Nephron (organoid): ENCODE measurements at regions not wholly inside any gene's neighbourhood (a gene's known extent, or its start where the extent isn't known, plus 50 kb on each side); places are given as distances from the start of the nearest gene placed in this dataset.
A peak's percentile ranks its signal among the peaks of the same experiment; 100 is the strongest.

Experiments
- H3K27ac Mint-ChIP-seq, 3 experiments: 2 replicates each; pipeline ENCODE4 v1.8.0; 2020; ENCODE audit warnings: mixed read lengths in 3 of 3, mild to moderate bottlenecking in 2 of 3, moderate library complexity in 1 of 3
- H3K27me3 Mint-ChIP-seq: 2 replicates; pipeline ENCODE4 v1.8.0; 2021; ENCODE audit warnings: low read depth, mild to moderate bottlenecking, moderate library complexity, mixed read lengths
- H3K36me3 Mint-ChIP-seq: 2 replicates; pipeline ENCODE4 v1.8.0; 2020; ENCODE audit warnings: low read depth, mixed read lengths
- H3K4me1 Mint-ChIP-seq: 2 replicates; pipeline ENCODE4 v1.8.0; 2020; ENCODE audit warnings: mixed read lengths
- H3K4me3 Mint-ChIP-seq, 3 experiments: 2 replicates each; pipeline ENCODE4 v1.8.0; 2020; ENCODE audit warnings: mild to moderate bottlenecking in 3 of 3, mixed read lengths in 3 of 3, moderate library complexity in 2 of 3
- H3K9me3 Mint-ChIP-seq: 2 replicates; pipeline ENCODE4 v1.8.0; 2020; ENCODE audit warnings: mixed read lengths
- TF ChIP-seq, protein P1 (sequence below), 3 experiments: fragments of 200-600 bp; sonication (generic); IDR thresholded peaks; one replicate each; pipeline ENCODE4 v1.5.0; 2021; ENCODE audit warnings: antibody characterized with exemption in 3 of 3; ENCODE audit not compliant: unreplicated experiment in 3 of 3

DNA sequence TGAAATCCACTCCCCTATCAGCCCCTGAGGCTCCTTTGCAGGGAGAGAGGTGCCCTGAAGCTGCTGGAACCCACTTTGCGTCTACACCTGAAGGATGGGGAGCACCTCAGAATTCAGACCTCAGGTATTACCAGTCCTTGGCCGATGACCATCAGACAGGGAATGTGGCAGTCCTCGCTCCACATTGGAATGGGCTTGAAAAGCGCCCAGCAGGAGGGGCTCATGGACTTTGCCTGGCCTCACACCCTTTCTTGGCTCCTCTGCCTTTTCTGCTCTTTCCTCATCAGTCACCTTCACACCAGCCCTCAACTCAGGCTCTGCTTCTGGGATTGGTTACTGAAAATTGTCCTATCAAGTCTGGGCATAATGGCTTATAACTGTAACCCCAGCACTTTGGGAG lies 83.9 kb downstream of the BARX1 start:
- Mint-ChIP-seq H3K27ac (no peak overlapping the region), H3K27me3 (peaks cover 5% of the 10 kb centered on the region), H3K36me3 (peaks cover 8% of the 10 kb centered on the region), H3K9me3 (peaks cover 31% of the 10 kb centered on the region), H3K4me3 (no peak overlapping the region), H3K4me1 (peaks cover 5% of the 10 kb centered on the region)
- TF ChIP-seq, protein P1, sequence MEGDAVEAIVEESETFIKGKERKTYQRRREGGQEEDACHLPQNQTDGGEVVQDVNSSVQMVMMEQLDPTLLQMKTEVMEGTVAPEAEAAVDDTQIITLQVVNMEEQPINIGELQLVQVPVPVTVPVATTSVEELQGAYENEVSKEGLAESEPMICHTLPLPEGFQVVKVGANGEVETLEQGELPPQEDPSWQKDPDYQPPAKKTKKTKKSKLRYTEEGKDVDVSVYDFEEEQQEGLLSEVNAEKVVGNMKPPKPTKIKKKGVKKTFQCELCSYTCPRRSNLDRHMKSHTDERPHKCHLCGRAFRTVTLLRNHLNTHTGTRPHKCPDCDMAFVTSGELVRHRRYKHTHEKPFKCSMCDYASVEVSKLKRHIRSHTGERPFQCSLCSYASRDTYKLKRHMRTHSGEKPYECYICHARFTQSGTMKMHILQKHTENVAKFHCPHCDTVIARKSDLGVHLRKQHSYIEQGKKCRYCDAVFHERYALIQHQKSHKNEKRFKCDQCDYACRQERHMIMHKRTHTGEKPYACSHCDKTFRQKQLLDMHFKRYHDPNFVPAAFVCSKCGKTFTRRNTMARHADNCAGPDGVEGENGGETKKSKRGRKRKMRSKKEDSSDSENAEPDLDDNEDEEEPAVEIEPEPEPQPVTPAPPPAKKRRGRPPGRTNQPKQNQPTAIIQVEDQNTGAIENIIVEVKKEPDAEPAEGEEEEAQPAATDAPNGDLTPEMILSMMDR (IDR thresholded peaks at IDR 0.05; ENCODE audit: unreplicated experiment in 3 of 3), result no peak

DNA sequence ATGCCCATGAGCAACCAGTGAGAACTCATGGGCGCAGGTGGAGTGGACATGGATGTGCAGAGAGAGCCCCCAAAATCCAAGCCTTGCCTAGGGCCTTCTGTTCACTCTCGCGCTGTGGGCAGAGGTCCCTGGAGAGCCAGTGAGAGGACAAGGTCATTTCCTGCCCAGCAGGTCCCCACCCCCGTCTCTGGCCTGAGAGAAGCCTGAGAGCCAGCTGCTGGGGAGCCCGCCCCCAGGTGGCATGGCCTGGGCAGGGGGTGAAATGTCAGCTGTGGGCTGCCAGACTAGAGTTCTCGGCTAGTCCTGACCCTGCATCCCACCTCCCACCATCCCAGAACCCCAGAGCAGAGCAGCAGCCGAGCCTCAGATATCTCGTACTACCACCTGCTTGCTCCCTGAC lies 85.3 kb downstream of the BARX1 start:
- H3K4me1 Mint-ChIP-seq, result peaks cover 5% of the 10 kb centered on the region
- H3K36me3 Mint-ChIP-seq, result peaks cover 3% of the 10 kb centered on the region
- H3K27ac Mint-ChIP-seq, result no peak overlapping the region
- H3K27me3 Mint-ChIP-seq, result peaks cover 5% of the 10 kb centered on the region
- no peak overlapping the region for H3K4me3 Mint-ChIP-seq
- H3K9me3 Mint-ChIP-seq, result peaks cover 18% of the 10 kb centered on the region
- TF ChIP-seq, protein P1 (IDR thresholded peaks at IDR 0.05; ENCODE audit: unreplicated experiment in 3 of 3), result no peak

DNA sequence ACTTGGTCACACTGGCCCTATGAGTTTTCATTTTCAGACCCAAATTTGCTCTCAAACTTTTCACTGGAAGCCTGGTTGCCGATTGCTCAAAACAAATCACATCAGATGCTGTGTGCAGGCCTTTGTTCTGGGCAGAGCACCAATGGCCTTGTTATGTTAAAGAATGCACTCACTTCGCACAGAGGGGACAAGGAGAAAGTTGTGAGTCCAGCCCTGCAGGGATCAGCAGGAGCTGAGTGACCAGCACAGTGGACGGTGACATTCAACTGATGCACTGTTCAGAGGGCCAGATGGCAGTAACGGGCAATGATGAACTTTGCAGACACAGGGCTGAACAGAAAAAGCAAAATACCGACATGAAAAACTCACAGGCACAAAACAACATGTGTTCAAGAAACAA lies 86.1 kb downstream of the BARX1 start:
- TF ChIP-seq, protein P1 (IDR thresholded peaks at IDR 0.05; ENCODE audit: unreplicated experiment in 3 of 3), result no peak
- peaks cover 3% of the 10 kb centered on the region for H3K36me3 Mint-ChIP-seq
- peaks cover 5% of the 10 kb centered on the region for H3K27me3 Mint-ChIP-seq
- peaks cover 14% of the 10 kb centered on the region for H3K9me3 Mint-ChIP-seq
- H3K27ac Mint-ChIP-seq, result peak overlapping the region; percentile 51 to 72 (median 63)
- peaks cover 11% of the 10 kb centered on the region for H3K4me1 Mint-ChIP-seq
- H3K4me3 Mint-ChIP-seq, result no peak overlapping the region

DNA sequence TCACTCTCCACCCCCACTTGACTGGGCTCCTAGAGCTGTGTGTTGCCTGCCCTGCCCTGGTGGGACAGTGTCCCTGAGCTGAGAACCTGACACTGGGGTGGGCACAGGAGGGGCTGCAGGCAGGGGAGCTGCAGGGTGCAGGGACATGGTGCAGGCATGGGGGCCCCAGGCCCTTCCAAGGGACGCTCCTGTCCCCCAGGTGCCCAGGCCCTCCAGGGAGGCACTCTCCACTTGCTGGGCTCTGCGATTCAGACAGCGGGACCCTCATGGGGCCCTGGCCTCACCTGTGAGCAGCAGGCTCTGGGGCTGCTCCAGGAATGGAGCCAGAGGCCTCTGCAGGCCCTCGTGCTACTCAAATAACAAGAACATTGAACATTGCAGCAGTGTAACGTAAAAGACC lies 89.4 kb downstream of the BARX1 start:
- TF ChIP-seq, protein P1 (IDR thresholded peaks at IDR 0.05; ENCODE audit: unreplicated experiment in 3 of 3), result no peak
- Mint-ChIP-seq H3K27ac (peak overlapping the region in 1 of 3 experiments; percentile 64), H3K36me3 (no peaks in the 10 kb centered on the region), H3K27me3 (peaks cover 10% of the 10 kb centered on the region), H3K9me3 (no peaks in the 10 kb centered on the region), H3K4me1 (peaks cover 12% of the 10 kb centered on the region), H3K4me3 (no peak overlapping the region)

DNA sequence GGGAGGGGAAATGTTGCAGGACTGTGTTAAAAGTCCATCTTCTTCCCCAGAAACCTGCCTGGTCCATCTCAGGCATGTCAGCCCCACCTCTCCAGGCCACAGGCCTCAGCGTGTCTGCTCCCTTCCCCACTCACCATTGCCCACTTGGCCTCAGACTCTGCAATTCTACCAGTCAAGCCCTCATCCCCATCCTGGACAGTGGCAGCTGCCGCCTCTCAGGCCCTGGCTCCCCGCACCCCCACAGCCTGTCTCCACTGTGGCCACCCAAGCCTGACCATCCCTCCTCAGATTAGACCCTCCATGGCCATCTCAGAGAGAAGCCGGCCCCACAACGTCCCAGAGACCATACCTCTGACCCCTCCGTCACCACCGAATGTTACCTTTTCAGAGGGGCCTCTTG lies 89.9 kb downstream of the BARX1 start:
- TF ChIP-seq, protein P1 (IDR thresholded peaks at IDR 0.05; ENCODE audit: unreplicated experiment in 3 of 3), result no peak
- Mint-ChIP-seq H3K4me3 (no peak overlapping the region), H3K9me3 (no peaks in the 10 kb centered on the region), H3K27me3 (peaks cover 8% of the 10 kb centered on the region), H3K36me3 (no peaks in the 10 kb centered on the region), H3K4me1 (peaks cover 12% of the 10 kb centered on the region), H3K27ac (peak overlapping the region in 1 of 3 experiments; percentile 64)

DNA sequence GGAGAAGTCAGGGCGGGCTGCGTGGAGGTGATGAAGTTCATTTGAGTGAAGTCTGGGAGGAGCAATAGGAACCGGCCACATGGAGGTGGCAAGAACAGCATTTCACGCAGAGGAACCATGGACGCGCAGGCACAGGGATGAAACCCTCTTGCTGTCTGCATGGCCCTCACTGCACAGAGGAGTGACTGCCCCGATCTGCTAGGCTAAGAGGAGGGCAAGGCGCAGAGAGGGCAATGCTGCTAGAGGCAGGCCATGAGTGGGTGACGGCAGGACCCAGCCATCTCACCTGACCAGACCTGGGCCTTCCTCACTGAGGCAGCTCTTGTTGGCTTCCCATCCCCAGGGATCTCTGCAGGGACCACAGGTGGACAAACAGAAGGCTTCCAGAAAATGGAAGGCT lies 90.3 kb downstream of the BARX1 start:
- H3K27ac Mint-ChIP-seq, result peak overlapping the region in 1 of 3 experiments; percentile 76
- H3K9me3 Mint-ChIP-seq, result no peaks in the 10 kb centered on the region
- TF ChIP-seq, protein P1 (IDR thresholded peaks at IDR 0.05; ENCODE audit: unreplicated experiment in 3 of 3), result no peak
- no peak overlapping the region for H3K4me3 Mint-ChIP-seq
- no peaks in the 10 kb centered on the region for H3K36me3 Mint-ChIP-seq
- peaks cover 12% of the 10 kb centered on the region for H3K4me1 Mint-ChIP-seq
- peaks cover 8% of the 10 kb centered on the region for H3K27me3 Mint-ChIP-seq
